Large intestine (tissue), 3 donors: ENCODE measurements at regions not wholly inside any gene's neighbourhood (a gene's known extent, or its start where the extent isn't known, plus 50 kb on each side); places are given as distances from the start of the nearest gene placed in this dataset.
"Not testable (repeated sequence)": the region's sequence is repeated elsewhere in the genome, so short reads cannot be mapped to it uniquely, and the experiment has no call there.

Experiments
- DNase-seq, 2 donors: peaks; one replicate each; pipeline versions ENCODE4 v3.0.0 to v3.0.0-alpha.2; 2013
- H3K27ac ChIP-seq: one replicate; pipeline ENCODE4 v1.5.1; 2013; ENCODE audit warnings: low read length
- H3K27me3 ChIP-seq: 2 replicates; pipeline ENCODE4 v1.6.1; 2013; ENCODE audit warnings: low read length; ENCODE audit not compliant: control insufficient read depth, insufficient read depth
- H3K36me3 ChIP-seq: 2 replicates; pipeline ENCODE4 v1.6.1; 2013; ENCODE audit warnings: low read length; ENCODE audit not compliant: control insufficient read depth, insufficient read depth
- H3K4me1 ChIP-seq: one replicate; pipeline ENCODE4 v1.6.1; 2013; ENCODE audit warnings: low read length; ENCODE audit not compliant: control insufficient read depth, insufficient read depth
- H3K4me3 ChIP-seq: one replicate; pipeline ENCODE4 v1.5.1; 2013; ENCODE audit warnings: low read length
- H3K9me3 ChIP-seq: one replicate; pipeline ENCODE4 v1.6.1; 2013; ENCODE audit warnings: mild to moderate bottlenecking, low read depth, low read length, moderate library complexity; ENCODE audit not compliant: control insufficient read depth
- WGBS: methylation state at CpG from one replicate; pipeline ENCODE4 v1.1.5; 2013; ENCODE audit warnings: low lambda C conversion rate; ENCODE audit not compliant: insufficient coverage; 5-methylcytosine and 5-hydroxymethylcytosine counted together

DNA sequence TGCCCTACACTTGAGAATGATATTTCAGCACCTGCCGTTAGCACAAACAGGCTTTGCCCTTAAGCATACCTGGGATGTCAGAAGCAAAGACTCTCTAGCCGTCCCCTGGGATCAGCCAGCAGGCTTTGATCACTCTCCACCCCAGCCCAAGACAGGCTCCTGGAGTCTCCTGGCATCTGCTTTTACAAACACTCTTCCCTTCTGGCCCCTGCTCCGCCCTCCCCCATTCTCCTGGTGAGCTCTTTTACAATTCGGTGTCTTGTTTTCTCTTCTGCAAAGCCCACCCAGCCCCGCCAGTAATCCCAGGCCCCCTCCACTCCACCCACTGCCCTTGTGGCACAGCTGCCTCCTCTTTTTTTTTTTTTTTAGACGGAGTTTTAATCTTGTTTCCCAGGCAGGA lies 50.4 kb downstream of the KATNIP start:
- no peak overlapping the region for H3K27ac ChIP-seq
- WGBS: 40% methylated on average over 1 of the region's 6 CpGs
- H3K36me3 ChIP-seq: no peaks in the 10 kb centered on the region
- DNase-seq: no peak
- no peak overlapping the region for H3K4me3 ChIP-seq
- H3K27me3 ChIP-seq: no peaks in the 10 kb centered on the region
- no peaks in the 10 kb centered on the region for H3K4me1 ChIP-seq
- no peaks in the 10 kb centered on the region for H3K9me3 ChIP-seq

DNA sequence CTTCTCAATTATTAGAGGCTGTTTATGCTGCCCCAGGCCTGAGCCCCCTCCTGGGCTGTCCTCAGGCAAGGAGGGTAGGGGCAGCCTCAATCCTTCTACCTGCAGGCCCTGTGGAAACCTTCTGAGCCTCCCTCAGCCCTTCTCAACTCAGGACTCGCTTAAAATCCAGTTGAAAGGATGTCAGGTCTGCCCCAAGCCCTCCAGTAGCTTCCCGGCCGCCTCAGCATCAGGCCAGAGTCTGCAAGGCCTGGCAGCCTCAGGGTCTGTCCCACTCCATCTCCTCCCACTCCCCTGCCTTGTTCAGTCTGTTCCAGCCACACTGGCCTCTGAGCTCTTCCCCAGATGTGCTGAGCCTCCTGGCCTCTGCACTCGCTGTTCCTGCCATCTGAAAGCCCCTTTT lies 52.2 kb downstream of the KATNIP start:
- no peaks in the 10 kb centered on the region for H3K36me3 ChIP-seq
- no peak for DNase-seq
- no CpG with 5 or more reads among the region's 4 CpGs for WGBS
- no peaks in the 10 kb centered on the region for H3K4me1 ChIP-seq
- H3K9me3 ChIP-seq: no peaks in the 10 kb centered on the region
- H3K27ac ChIP-seq: no peak overlapping the region
- H3K4me3 ChIP-seq: no peak overlapping the region
- no peaks in the 10 kb centered on the region for H3K27me3 ChIP-seq

DNA sequence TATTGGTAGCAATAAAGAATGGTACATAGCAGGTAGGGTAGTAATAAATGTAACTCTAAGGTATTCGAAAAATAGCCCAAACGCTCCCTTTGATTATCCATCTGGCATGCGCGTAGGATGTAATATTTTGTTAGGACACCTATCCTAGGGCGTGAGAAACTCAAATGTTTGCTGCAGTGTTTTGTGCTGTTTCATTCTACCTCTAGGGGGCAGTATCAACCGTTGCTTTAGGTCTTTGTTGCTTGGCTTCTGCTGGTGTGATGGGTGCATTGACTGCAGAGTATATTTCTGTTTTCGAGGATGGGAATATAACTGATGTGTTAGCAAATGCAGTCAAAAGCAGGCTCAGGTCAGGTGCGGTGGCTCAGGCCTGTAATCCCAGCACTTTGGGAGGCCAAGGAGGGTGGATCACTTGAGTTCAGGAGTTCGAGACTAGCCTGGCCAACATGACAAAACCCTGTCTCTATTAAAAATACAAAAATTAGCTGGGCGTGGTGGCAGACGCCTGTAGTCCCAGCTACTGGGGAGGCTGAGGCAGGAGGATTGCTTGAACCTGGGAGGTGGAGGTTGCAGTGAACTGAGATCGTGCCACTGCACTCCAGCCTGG lies 55.7 kb downstream of the KATNIP start:
- not testable (repeated sequence) for H3K4me3 ChIP-seq, H3K27ac ChIP-seq, H3K9me3 ChIP-seq, H3K4me1 ChIP-seq, H3K36me3 ChIP-seq, H3K27me3 ChIP-seq
- peak in 1 of 2 donors; percentile 29 for DNase-seq
- WGBS: 0% methylated on average over 1 of the region's 12 CpGs

DNA sequence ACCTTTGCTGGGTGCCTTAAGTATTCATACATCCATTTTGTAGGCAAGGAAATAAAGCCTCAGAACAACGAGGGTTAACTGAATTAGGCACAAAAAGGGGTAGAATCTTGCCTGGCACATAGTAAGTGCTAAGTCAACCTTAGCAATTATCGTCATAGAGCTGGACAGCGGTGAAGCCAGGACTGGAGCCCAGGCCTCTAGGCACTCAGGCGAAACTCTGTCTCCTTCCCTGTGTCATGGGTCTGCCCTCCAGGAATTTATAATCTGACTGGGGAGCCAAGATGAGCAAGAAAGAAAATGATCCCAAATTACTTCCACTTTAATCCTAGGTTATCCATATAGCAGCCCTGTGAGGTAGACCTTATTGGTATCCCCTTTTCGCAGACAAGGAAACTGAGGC lies 61.4 kb downstream of the KATNIP start:
- WGBS: no CpG with 5 or more reads among the region's 5 CpGs

DNA sequence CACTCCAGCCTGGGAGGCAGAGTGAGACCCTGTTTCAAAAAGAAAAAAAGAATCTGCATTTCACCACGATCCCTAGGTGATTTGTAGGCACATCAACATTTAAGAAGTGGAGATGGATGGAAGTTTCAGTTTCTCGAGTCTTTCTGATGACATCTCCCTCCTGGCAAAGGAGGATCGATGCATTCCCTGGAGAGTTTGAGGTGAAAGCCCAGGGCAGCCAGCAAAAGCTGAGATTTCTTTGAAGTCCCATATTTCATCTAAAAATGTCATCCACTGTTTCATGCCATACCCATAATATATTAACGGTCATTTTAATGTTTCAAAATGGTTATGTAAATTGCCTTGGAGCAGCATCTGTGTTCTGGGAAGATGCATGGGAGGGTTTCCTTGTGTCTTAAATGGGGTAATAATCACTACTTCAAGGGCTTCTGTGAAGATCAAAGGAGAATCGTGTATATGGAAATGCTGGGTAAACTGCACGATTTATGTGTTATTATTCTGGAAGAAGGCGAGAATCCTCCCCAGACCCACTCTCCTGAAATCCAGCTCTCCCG lies 63.4 kb downstream of the KATNIP start:
- Histone ChIP-seq H3K36me3 (no peaks in the 10 kb centered on the region), H3K27ac (no peak overlapping the region), H3K27me3 (no peaks in the 10 kb centered on the region), H3K4me3 (no peak overlapping the region), H3K9me3 (no peaks in the 10 kb centered on the region), H3K4me1 (peaks cover 6% of the 10 kb centered on the region)
- no CpG with 5 or more reads among the region's 8 CpGs for WGBS
- no peak for DNase-seq

More for the DNA sequence above, 61.4 kb downstream of the KATNIP start:
- no peak overlapping the region for H3K27ac ChIP-seq
- H3K27me3 ChIP-seq: no peaks in the 10 kb centered on the region
- no peak for DNase-seq
- H3K9me3 ChIP-seq: no peaks in the 10 kb centered on the region
- H3K36me3 ChIP-seq: no peaks in the 10 kb centered on the region
- no peaks in the 10 kb centered on the region for H3K4me1 ChIP-seq
- H3K4me3 ChIP-seq: no peak overlapping the region

DNA sequence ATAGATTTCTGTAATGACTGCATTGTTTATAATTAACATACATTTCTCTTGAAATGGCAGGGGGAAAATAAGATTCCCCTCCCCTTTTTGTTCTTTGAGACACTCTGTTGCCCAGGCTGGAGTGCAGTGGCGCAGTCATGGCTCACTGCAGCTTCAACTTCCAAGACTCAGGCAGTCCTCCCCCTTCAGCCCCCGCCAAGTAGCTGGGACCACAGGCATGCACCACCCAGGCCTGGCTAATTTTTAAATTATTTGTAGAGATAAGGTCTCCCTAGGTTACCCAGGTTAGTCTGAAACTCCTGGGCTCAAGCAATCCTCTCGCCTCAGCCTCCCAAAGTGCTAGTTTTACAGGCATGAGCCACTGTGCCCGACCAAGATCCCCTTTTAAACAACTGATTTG lies 67.7 kb downstream of the KATNIP start:
- peaks cover 8% of the 10 kb centered on the region for H3K4me1 ChIP-seq
- H3K27me3 ChIP-seq: no peaks in the 10 kb centered on the region
- H3K27ac ChIP-seq: no peak overlapping the region
- no CpG with 5 or more reads among the region's 4 CpGs for WGBS
- no peak overlapping the region for H3K4me3 ChIP-seq
- peaks cover 2% of the 10 kb centered on the region for H3K36me3 ChIP-seq
- no peaks in the 10 kb centered on the region for H3K9me3 ChIP-seq
- peak in 1 of 2 donors; percentile 17 for DNase-seq

DNA sequence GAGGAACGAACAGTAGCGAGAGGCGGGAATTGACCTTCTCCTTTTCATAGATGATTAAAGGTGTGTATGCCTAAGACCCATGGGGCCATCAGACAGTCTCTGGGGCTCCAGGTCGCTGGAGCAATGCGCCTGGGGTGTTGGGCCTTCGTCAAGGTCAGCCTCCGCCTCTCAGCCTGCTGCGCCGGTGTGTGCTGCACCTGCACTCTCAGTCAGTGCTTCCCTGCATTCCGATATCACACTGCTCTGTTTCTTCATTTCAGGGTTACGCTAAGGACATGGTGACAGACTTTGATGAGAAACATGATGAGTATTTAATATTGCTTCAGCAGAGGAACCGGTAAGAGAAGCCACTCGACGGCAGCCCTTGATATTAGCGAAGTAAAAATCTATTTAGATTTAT lies 68.2 kb downstream of the KATNIP start:
- Histone ChIP-seq H3K4me3 (no peak overlapping the region), H3K36me3 (peaks cover 2% of the 10 kb centered on the region), H3K4me1 (peaks cover 8% of the 10 kb centered on the region), H3K27ac (no peak overlapping the region), H3K9me3 (no peaks in the 10 kb centered on the region), H3K27me3 (no peaks in the 10 kb centered on the region)
- peak in 1 of 2 donors; percentile 36 for DNase-seq
- WGBS: no CpG with 5 or more reads among the region's 15 CpGs

DNA sequence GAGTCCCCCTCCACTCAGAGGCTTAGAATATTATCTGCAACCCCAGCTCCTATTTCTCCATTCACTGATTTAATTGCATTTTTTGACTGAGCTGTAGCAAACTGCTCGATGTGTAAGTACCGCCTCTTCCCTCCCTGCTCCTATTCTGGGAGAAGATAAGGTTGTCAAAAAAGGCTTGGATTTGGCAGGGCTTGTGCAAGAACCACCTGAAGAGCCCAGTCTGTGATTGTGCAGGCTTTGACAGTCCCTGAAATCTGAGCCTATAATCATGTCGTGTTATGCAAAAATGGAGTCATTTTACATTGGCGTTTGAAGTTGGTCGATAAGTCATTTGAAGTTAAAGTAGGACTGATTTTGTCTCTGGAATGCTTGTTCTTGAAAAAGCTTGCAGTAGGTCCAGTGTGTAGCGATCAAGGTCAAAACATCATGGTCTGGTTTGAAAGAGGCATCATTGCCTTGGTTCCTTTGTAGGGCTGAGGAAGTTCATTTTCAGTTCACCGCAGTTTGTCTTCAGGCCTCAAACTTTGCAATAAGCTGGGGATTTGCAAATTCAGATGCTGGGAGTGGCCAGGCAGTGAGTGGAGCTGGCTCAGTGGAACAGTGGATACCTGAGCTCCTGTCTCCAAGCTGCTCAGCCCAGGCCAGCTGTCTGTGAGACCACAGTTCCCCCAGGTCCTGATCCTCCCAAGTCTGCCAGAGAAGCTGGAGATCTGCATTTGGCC lies 68.8 kb downstream of the KATNIP start:
- no CpG with 5 or more reads among the region's 7 CpGs for WGBS
- H3K4me3 ChIP-seq: no peak overlapping the region
- peaks cover 2% of the 10 kb centered on the region for H3K36me3 ChIP-seq
- DNase-seq: no peak
- H3K4me1 ChIP-seq: peaks cover 8% of the 10 kb centered on the region
- no peaks in the 10 kb centered on the region for H3K27me3 ChIP-seq
- no peak overlapping the region for H3K27ac ChIP-seq
- no peaks in the 10 kb centered on the region for H3K9me3 ChIP-seq

DNA sequence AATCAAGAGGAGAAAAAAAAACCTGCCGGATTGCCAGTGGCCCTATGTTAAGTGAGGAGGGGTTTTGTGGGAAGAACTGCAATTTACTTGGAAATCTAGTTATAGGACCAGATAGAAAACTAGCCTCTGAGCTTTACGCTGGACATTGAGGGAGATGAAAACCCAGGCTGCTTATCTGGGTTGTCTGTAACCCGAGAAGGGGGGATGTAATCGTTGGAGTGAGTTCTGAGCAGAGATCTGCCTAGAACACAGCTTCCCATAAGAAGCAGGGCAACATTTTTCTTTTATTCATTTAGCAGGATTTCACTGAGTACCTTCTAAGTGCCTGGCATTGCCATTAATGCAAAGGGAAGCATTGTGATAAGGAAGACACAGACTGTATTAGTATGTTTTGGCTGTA lies 70.6 kb downstream of the KATNIP start:
- H3K4me3 ChIP-seq: no peak overlapping the region
- DNase-seq: no peak
- WGBS: no CpG with 5 or more reads among the region's 4 CpGs
- H3K9me3 ChIP-seq: no peaks in the 10 kb centered on the region
- no peak overlapping the region for H3K27ac ChIP-seq
- peaks cover 2% of the 10 kb centered on the region for H3K36me3 ChIP-seq
- H3K27me3 ChIP-seq: no peaks in the 10 kb centered on the region
- H3K4me1 ChIP-seq: peaks cover 19% of the 10 kb centered on the region

DNA sequence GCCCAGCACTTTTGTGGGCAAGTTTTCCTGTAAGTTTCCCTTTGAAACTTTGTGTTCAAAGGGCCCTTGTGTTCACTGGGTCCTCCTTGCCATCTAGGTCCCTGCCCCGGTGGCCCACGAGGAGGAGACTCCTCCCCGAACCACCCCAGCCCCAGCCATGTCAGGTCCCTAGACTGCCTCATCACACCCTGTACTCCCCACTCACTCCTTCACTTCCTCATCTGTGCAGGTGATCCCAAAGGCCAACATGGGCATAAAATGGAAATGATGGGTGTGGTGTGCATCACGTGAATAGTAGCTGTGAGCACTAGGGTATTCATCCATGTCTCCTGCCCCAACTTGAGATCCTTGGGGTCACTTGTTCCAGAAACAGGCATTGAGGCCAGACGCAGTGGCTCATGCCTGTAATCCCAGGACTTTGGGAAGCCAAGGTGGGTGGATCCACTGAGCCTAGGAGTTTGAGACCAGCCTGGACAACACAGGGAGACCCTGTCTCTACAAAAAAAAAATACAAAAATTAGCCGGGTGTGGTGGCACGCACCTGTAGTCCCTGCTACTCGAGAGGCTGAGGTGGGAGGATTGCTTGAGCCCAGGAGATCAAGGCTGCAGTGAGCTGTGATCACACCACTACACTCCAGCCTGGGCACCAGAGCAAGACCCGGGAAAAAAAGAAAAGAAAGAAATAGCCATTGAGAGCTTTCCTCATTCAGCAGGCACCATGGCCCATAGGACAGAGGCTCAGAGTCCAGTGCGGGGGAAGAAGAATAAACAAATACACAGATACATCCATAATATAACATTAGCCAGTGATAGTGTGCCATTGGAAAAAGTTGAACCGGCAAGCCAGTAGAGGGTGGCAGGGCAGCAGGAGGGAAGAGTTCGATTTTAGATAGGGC lies 74.5 kb downstream of the KATNIP start:
- Histone ChIP-seq H3K36me3 (no peaks in the 10 kb centered on the region), H3K27ac (peak overlapping the region; percentile 58)
- no CpG with 5 or more reads among the region's 12 CpGs for WGBS

More for the DNA sequence above, 74.5 kb downstream of the KATNIP start:
- H3K9me3 ChIP-seq: no peaks in the 10 kb centered on the region
- DNase-seq: peak; percentile 33 to 71
- H3K4me1 ChIP-seq: peaks cover 41% of the 10 kb centered on the region
- H3K27me3 ChIP-seq: no peaks in the 10 kb centered on the region
- H3K4me3 ChIP-seq: no peak overlapping the region
